Mesodermal cell (in vitro differentiated cells): ENCODE measurements at regions not wholly inside any gene's neighbourhood (a gene's known extent, or its start where the extent isn't known, plus 50 kb on each side); places are given as distances from the start of the nearest gene placed in this dataset.

Experiments used
- H3K27ac ChIP-seq: 2 replicates; pipeline ENCODE4 v1.7.0; 2013; ENCODE audit warnings: mild to moderate bottlenecking, low read depth, low read length, moderate library complexity; ENCODE audit not compliant: severe bottlenecking
- H3K36me3 ChIP-seq: 2 replicates; pipeline ENCODE4 v1.7.1; 2013; ENCODE audit warnings: mild to moderate bottlenecking, low read length, moderate library complexity; ENCODE audit not compliant: control insufficient read depth, insufficient read depth
- H3K4me1 ChIP-seq: one replicate; pipeline ENCODE4 v1.7.1; 2013; ENCODE audit warnings: mild to moderate bottlenecking, low read length; ENCODE audit not compliant: insufficient read depth, control insufficient read depth, poor library complexity, severe bottlenecking
- H3K4me3 ChIP-seq: 2 replicates; pipeline ENCODE4 v1.7.0; 2013; ENCODE audit warnings: low read length, control low read depth, mild to moderate bottlenecking; ENCODE audit not compliant: insufficient read depth, poor library complexity, severe bottlenecking; ENCODE audit errors: extremely low read depth
- H3K9me3 ChIP-seq: 2 replicates; pipeline ENCODE4 v1.7.1; 2013; ENCODE audit warnings: mild to moderate bottlenecking, low read length, moderate library complexity; ENCODE audit not compliant: control insufficient read depth
- WGBS, 2 experiments: methylation state at CpG; one replicate each; pipeline ENCODE4 v1.1.5; 2013; ENCODE audit warnings: missing lambda C conversion rate in 2 of 2; ENCODE audit not compliant: insufficient coverage in 2 of 2; 5-methylcytosine and 5-hydroxymethylcytosine counted together

GRCh38 chr1:115402753-115403184 is 64.7 kb upstream of the NGF start:
- WGBS, 2 experiments, result 77 to 84% methylated on average over 1 to 2 of the region's 2 CpGs
- Histone ChIP-seq H3K4me3 (no peak overlapping the region), H3K27ac (no peak overlapping the region), H3K9me3 (peaks cover 5% of the 10 kb centered on the region), H3K36me3 (no peaks in the 10 kb centered on the region), H3K4me1 (no peaks in the 10 kb centered on the region)

GRCh38 chr1:115401676-115402075 is 63.6 kb upstream of the NGF start:
- no peak overlapping the region for H3K4me3 ChIP-seq
- no peaks in the 10 kb centered on the region for H3K36me3 ChIP-seq
- H3K4me1 ChIP-seq, result no peaks in the 10 kb centered on the region
- H3K27ac ChIP-seq, result no peak overlapping the region
- 100% methylated on average over 1 of the region's 1 CpG; no CpG with 5 or more reads in 1 of the 2 experiments for WGBS, 2 experiments
- H3K9me3 ChIP-seq, result peaks cover 5% of the 10 kb centered on the region

GRCh38 chr1:115400891-115401290 is 62.8 kb upstream of the NGF start:
- no peaks in the 10 kb centered on the region for H3K4me1 ChIP-seq
- no peaks in the 10 kb centered on the region for H3K36me3 ChIP-seq
- WGBS, 2 experiments, result no CpG with 5 or more reads among the region's 1 CpG
- H3K4me3 ChIP-seq, result no peak overlapping the region
- no peaks in the 10 kb centered on the region for H3K9me3 ChIP-seq
- H3K27ac ChIP-seq, result no peak overlapping the region

- WGBS, 2 experiments, result 87 to 94% methylated on average over 2 to 3 of the region's 5 CpGs
- Histone ChIP-seq H3K9me3 (no peaks in the 10 kb centered on the region), H3K4me1 (no peaks in the 10 kb centered on the region), H3K36me3 (no peaks in the 10 kb centered on the region), H3K27ac (no peak overlapping the region), H3K4me3 (no peak overlapping the region)
These were observed 62.4 kb upstream of the NGF start for GRCh38 chr1:115400426-115400825.

GRCh38 chr1:115398745-115399144 is 60.7 kb upstream of the NGF start:
- Histone ChIP-seq H3K9me3 (no peaks in the 10 kb centered on the region), H3K27ac (no peak overlapping the region), H3K4me3 (no peak overlapping the region), H3K4me1 (no peaks in the 10 kb centered on the region), H3K36me3 (no peaks in the 10 kb centered on the region)
- 95 to 97% methylated on average over 3 to 4 of the region's 4 CpGs for whole genome bisulfite sequencing, 2 experiments
